ENCODE measurements at regions not wholly inside any gene's neighbourhood (a gene's known extent, or its start where the extent isn't known, plus 50 kb on each side); places are given as distances from the start of the nearest gene placed in this dataset.
"Not testable (repeated sequence)": the region's sequence is repeated elsewhere in the genome, so short reads cannot be mapped to it uniquely, and the experiment has no call there.

- DNase-seq (ENCODE audit: low read depth in 2 of 2): no peak
These were observed 51.6 kb upstream of the POMP start for GRCh38 chr13:28607187-28607955.

GRCh38 chr13:28606466-28606865 lies 52.5 kb upstream of the POMP start:
- no peak for DNase-seq (ENCODE audit: low read depth in 2 of 2)

- not testable (repeated sequence) for DNase-seq (ENCODE audit: low read depth in 2 of 2)
These were observed 53.8 kb upstream of the POMP start for GRCh38 chr13:28605147-28605546.

GRCh38 chr13:28603043-28603664 lies 55.8 kb upstream of the POMP start:
- no peak for DNase-seq (ENCODE audit: low read depth in 2 of 2)

- DNase-seq (ENCODE audit: low read depth in 2 of 2): no peak
These were observed 56.4 kb upstream of the POMP start for GRCh38 chr13:28602580-28602979.

- DNase-seq (ENCODE audit: low read depth in 2 of 2): no peak
These were observed 57.3 kb upstream of the POMP start for GRCh38 chr13:28601581-28601980.

- no peak for DNase-seq (ENCODE audit: low read depth in 2 of 2)
These were observed 61.3 kb upstream of the POMP start for GRCh38 chr13:28597641-28598040.

DNA sequence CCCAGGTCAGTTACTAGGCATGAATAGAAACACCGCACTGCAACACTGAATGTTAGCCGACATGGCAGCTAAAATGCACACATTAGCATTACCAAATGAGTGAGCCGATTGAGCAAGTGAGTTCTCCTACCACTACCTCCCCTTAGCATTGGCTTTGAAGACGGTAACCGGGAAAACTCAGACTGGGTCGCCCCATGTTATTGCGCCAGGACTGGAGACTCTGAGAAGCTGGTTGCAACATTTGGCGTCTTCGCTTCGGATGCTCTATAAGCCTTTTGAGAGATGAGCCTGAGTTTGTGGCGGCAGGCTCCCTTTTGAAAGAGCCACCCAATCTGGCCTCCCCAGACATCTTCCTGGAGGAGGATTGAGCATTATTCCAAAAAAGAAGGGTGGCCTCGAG lies 68.5 kb upstream of the POMP start:
- DNase-seq (ENCODE audit: low read depth in 2 of 2): no peak

DNA sequence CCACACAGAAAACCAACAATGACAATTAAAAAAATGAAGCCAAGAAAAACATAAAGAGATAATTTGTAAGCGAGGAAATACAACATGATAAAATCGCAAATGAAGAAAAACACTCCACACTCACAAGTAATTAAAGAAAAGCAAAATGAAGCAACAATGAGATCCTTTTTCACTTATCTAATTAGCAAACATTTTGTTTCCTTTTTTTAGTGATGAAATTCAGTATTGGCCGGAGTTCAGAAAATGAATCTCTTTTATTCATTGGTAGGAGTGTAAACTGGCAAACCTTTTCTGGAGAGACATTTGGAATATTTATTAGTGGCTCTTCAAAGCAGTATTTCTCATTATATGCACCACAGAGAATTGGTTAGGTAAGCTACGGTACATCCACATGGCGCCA lies 70.6 kb upstream of the POMP start:
- DNase-seq (ENCODE audit: low read depth in 2 of 2): no peak

DNA sequence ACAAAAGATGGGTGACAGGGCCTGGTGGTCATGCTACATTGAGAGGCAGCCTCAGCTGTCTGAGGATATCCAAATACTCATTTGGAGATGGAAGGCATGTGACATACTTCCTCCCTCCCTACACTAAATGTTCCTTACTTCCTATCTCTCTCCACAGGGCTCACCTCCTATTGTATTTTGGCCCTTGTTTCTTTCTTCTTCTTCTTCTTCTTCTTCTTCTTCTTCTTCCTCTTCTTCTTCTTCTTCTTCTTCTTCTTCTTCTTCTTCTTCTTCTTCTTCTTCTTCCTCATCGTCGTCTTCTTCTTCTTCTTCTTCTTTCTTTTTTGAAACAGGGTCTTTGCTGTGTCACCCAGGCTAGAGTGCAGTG lies 71.8 kb upstream of the POMP start:
- no peak for DNase-seq (ENCODE audit: low read depth in 2 of 2)

- DNase-seq (ENCODE audit: low read depth in 2 of 2): no peak
These were observed 72.3 kb upstream of the POMP start for GRCh38 chr13:28586439-28587173.

- DNase-seq (ENCODE audit: low read depth in 2 of 2): no peak
These were observed 73.4 kb upstream of the POMP start for GRCh38 chr13:28585561-28585960.

DNA sequence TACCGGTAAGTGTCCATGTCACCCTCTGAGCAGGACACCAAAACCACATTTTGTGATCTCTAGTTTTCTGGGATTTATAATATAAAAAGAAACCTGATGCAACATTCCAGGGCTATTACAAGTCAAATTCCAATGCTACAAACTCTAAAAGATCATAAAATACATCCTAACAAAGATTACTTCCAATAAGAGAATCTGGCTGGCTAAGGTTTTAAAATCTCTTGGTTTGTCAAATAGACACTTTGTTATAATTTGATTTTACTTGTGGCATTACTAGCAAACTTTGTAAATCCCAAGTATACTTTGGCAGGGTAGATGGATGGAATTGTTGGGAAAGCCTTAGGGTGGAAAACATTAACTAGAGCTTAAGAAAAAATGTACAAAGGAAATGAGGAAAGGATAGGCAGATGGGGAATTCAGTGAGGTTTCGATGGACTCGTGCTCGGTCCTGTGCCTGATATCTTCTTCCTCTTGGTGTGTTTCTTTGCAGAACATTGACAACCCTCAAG lies 74.0 kb upstream of the POMP start:
- no peak for DNase-seq (ENCODE audit: low read depth in 2 of 2)

DNA sequence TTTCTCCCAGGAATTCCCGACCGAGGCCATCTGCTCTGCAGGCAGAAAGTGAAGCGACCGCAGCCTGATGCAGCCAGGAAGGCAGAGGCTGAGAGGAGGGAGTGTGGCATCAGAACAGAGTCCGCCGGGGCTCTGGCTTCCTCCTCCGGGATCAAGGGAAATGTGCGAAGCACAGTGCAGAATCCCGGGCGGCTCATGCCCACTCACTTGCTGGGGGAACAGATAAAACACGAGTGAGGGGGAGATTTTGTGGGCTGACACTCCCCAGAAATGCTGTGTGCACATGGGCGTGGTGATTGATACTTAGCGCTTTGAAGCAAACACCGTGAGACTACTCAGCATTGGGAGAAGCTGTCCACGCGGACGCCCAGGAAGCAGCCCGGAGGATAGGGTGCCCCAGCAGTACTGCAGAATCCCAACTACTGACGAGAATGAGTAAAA lies 75.3 kb upstream of the POMP start:
- DNase-seq (ENCODE audit: low read depth in 2 of 2): no peak

DNA sequence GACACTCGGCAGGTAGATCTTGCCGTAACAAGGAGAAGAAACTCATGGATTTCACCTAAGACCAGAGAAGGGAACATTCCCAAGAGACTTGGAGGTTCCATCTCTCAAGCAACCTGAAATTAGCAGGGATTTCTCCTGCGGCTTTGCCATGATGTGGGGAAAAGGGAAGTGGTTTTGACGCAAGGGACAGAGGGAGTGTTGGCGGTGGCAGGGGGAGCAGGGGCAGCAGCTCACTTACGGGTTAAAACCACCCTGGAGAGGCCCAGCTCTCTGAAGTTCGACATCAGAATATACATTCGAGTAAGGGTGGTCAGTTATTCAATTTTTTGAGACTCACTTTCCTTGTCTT lies 76.1 kb upstream of the POMP start:
- DNase-seq (ENCODE audit: low read depth in 2 of 2): no peak

DNA sequence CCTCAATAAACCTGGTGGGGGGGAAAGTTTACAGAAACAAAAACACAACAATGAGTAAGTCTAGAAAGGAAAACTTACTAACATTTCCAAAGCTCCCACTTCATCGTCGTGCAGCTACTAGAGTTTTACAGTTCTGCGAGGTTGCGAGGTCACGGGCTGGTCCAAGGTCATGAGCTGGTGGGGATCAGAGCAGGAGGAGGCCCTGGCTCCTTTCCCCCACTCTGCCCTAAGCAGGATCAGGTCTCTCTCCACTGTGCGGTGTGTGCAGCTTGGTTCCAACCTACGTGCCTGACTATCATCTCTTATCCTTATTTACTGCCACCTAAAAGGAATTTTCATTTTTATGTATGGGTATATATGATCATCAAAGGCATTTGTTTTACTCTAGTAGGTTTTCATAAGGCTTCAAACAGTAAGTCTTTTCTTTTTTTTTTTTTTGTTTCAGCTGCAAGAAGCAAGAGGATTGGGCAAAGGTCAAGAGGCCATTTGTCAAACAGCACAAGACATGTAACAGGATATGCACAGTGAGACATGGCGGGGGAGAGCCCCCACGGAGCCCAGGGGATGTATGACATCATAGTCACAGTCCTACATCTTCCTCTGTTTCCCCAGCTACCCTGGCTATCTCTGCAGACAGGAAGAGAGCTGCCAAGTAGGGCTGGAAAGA lies 76.6 kb upstream of the POMP start:
- DNase-seq (ENCODE audit: low read depth in 2 of 2): no peak

DNA sequence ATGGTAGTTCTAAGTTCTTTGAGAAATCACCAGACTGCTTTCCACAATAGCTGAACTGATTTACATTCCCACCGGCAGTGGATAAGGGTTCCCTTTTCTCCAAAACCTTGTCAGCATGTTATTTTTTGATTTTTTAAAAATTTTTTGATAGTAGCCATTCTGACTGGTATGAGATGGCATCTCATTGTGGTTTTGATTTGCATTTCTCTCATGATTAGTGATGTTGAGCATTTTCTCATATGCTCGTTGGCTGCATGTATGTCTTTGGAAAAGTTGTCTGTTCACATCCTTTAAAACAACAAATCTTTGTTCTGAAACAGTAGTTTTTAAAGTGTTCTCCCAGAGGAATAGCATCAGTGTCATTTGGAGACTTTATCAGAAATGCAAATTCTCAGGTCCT lies 77.5 kb upstream of the POMP start:
- DNase-seq (ENCODE audit: low read depth in 2 of 2): no peak

- no peak for DNase-seq (ENCODE audit: low read depth in 2 of 2)
These were observed 79.2 kb upstream of the POMP start for GRCh38 chr13:28579736-28580135.

DNA sequence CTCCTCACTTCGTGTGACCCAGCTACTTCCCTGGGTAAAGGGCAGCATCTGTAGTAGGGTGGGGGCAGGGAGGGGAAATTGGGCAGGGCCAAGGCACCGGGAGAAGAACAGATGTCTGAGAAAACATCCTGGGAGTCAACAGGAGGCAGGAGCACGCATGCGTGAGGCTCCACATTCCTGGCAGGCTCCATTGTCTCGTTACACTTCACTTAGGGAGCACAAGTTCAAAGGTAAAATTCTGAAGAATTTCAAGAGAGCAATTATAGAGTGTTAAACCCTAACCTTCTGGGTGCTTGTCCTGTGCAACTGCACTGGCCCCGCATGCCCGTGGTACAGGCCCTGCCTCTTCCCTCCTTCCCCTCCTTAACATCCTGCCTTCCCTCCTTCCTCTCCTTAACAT lies 79.6 kb upstream of the POMP start:
- DNase-seq (ENCODE audit: low read depth in 2 of 2): no peak

- DNase-seq (ENCODE audit: low read depth in 2 of 2): no peak
These were observed 81.1 kb upstream of the FLT1 start for GRCh38 chr13:28576067-28576466.

DNA sequence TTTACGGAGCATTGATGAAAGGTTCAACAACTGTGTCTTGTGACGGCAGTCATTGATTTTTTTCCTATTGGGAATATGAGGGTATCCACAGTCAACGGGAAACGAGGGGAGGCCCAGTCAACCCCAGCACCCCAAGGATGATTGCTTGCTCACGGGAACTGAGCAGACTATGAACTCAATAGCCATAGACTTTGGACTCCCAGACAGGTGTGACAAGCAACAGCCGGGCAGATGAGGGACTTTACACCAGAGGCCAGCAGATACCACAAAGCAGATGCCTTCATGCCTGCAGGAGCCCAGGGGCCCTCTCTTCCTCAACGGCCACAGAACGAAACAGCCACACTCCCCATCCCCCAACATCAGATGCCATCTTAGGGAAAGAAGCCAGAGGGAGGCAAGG lies 80.3 kb upstream of the FLT1 start:
- DNase-seq (ENCODE audit: low read depth in 2 of 2): no peak

DNA sequence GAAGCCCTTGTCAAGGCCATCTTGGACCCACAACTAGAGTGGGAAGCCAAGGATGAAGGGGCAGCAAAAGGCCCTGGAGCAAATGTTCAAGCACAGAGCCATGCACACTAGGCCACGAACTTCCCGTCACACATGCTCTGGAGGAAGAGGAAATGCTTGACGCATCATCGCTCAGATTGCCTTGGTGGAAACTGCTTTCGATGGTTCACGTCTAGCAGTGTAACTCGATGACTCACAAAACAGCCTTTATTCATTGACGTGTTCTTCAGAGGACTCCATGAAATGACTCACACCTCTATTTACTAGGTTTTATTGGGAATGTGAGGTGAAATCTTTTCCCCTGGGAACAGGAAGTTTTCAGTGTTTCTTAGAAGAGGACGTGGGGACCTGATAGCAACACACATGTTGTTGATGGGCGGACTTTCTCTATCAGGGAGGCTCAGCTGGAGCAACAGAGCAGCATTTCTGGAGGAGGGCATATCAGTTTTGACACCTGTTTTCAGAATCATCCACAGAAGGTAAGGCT lies 79.8 kb upstream of the FLT1 start:
- DNase-seq (ENCODE audit: low read depth in 2 of 2): peak in 1 of 2 donors; percentile 13

All from stimulated activated CD4-positive, alpha-beta T cell treated with anti-CD3 and anti-CD28 coated beads, Interleukin-1b, Interleukin-23, amount 100 ng/mL, for 4 hours (primary cell).